HG03095 (cell line): ENCODE measurements at regions not wholly inside any gene's neighbourhood (a gene's known extent, or its start where the extent isn't known, plus 50 kb on each side); places are given as distances from the start of the nearest gene placed in this dataset.

Source experiments
- ATAC-seq: cut with Tn5 transposase; IDR thresholded peaks from one replicate; pipeline ENCODE4 v1.9.1; 2021; ENCODE audit warnings: moderate library complexity; ENCODE audit not compliant: unreplicated experiment

- ATAC-seq, result no peak
Measured at GRCh38 chr15:94535298-94536048, 304.1 kb downstream of the MCTP2 start.

GRCh38 chr15:94536549-94536948 lies 305.2 kb downstream of the MCTP2 start:
- ATAC-seq, result no peak

- no peak for ATAC-seq
Measured at GRCh38 chr15:94538280-94538679, 306.9 kb downstream of the MCTP2 start.

- no peak for ATAC-seq
Measured at GRCh38 chr15:94542391-94542790, 311.0 kb downstream of the MCTP2 start.

- ATAC-seq, result no peak
Measured at GRCh38 chr15:94546808-94547207, 315.4 kb downstream of the MCTP2 start.

- no peak for ATAC-seq
Measured at GRCh38 chr15:94547711-94548110, 316.4 kb downstream of the MCTP2 start.

- no peak for ATAC-seq
Measured at GRCh38 chr15:94555841-94556519, 324.6 kb downstream of the MCTP2 start.

- ATAC-seq, result no peak
Measured at GRCh38 chr15:94561036-94561689, 329.8 kb downstream of the MCTP2 start.

GRCh38 chr15:94563456-94563855 lies 332.1 kb downstream of the MCTP2 start:
- no peak for ATAC-seq

- ATAC-seq, result peak; percentile 80
Measured at GRCh38 chr15:94576889-94577533, 345.6 kb downstream of the MCTP2 start.

GRCh38 chr15:94579286-94579685 lies 347.9 kb downstream of the MCTP2 start:
- no peak for ATAC-seq

GRCh38 chr15:94580211-94580885 lies 349.0 kb downstream of the MCTP2 start:
- ATAC-seq, result no peak

- ATAC-seq, result peak; percentile 43
Measured at GRCh38 chr15:94582368-94582767, 351.0 kb downstream of the MCTP2 start.

- peak; percentile 82 for ATAC-seq
Measured at GRCh38 chr15:94584833-94585244, 353.5 kb downstream of the MCTP2 start.

- ATAC-seq, result peak; percentile 46
Measured at GRCh38 chr15:94586099-94586498, 354.7 kb downstream of the MCTP2 start.

- ATAC-seq, result no peak
Measured at GRCh38 chr15:94587113-94587512, 355.8 kb downstream of the MCTP2 start.

GRCh38 chr15:94588993-94589392 lies 357.6 kb downstream of the MCTP2 start:
- ATAC-seq, result no peak

GRCh38 chr15:94592495-94592894 lies 361.1 kb downstream of the MCTP2 start:
- ATAC-seq, result no peak

- no peak for ATAC-seq
Measured at GRCh38 chr15:94596707-94597106, 365.3 kb downstream of the MCTP2 start.

- no peak for ATAC-seq
Measured at GRCh38 chr15:94600505-94600904, 369.1 kb downstream of the MCTP2 start.
